Fibroblast of skin of right quadriceps (primary cell): ENCODE measurements at regions not wholly inside any gene's neighbourhood (a gene's known extent, or its start where the extent isn't known, plus 50 kb on each side); places are given as distances from the start of the nearest gene placed in this dataset.
A peak's percentile ranks its signal among the peaks of the same experiment; 100 is the strongest.

ENCODE experiments used
- DNase-seq: peaks from one replicate; pipeline ENCODE4 v3.0.0-alpha.2; 2013

DNA sequence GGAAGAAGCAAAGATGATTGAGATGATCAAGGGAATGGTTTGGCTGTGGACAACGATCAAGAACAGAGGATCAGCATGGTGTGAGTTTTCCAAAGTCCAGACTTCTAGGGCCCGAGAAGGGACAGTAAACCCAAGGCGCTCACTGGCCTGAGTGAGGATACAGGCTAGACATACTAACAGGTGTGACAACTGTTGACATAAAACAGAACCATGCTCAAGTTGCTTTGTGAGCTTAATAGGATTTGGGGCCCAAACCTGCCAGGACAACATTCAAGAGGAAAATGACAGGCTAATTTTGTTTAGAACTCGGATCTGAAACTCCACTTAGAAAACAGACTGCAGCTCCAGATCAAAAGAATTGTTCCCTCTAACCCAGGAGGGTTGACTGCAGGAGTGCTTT, 68.1 kb upstream of the ACKR3 start:
- DNase-seq: no peak

DNA sequence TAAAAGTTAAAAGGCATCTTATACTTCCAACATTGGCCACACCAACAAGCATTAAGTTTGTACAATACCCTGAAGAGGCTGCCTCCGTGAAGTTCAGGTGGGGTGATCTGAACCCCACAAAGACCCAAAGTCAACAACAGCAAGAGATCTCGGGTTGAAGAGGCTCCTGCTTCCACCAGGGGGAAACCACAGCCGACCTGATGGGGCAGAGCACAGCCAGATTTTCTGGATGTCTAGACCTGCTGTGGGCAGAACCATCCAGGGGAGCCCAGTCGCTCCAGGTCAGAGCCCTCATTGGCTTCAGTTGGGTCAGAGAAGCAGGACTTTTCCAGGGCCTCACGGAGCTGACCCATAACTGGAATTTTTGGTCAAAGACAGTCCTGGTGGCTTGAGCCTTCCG, 66.5 kb upstream of the ACKR3 start:
- no peak for DNase-seq

DNA sequence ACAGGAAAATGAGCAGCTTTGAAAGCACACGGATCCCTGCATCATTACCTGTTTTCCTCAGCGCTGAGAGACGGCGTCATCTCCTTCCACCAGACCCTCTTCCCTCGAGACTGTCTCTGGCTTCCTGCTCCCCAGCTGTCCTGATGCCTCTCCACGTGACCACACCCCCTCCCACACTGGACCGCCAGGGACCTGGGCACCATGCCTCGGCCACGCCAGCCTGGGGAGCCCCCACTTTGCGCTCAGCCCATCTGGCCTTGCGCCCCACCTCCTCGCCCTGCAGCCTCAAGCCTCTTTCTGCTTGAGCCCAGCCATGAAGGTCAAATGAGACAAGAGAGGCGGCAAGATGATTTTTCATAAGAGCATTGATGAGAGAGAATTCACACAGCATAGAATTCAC, 66.0 kb upstream of the ACKR3 start:
- no peak for DNase-seq

DNA sequence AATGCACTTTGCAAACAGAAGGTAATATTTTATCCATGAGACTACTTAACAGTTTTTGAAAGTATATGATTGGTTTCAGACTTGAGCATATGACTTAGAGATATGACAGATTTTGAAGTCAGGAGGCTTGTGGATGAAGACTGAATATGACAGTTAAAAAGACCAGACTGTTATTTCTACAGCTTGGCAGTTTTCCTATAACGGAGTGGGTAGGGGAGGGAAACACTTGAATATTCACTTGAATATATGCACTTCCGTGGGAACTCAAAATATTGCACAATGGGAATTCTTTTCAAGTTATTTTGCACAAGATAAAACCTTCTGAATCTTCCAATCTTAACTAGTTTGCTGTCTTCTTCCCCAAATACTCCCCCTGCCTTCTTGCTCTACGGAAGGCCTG, 64.6 kb upstream of the ACKR3 start:
- DNase-seq: no peak

DNA sequence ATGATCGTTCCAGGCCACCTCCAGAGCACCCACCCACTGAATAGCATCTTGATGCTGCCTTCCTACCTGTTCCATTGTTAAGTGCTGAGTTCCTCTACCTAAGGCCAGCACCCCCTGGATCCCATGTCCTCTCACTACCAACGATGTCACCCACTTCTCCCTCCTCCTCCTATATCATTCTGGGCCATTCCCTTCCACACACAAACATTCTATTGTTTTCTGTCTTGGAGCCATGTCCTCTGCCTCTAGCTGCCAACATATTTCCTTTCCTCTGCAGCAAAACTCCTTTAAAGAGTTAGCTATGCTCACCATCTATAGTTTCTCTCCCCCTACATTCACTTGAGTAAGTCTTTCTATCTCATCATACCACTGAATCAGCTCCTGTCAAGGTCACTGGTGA, 64.0 kb upstream of the ACKR3 start:
- no peak for DNase-seq

DNA sequence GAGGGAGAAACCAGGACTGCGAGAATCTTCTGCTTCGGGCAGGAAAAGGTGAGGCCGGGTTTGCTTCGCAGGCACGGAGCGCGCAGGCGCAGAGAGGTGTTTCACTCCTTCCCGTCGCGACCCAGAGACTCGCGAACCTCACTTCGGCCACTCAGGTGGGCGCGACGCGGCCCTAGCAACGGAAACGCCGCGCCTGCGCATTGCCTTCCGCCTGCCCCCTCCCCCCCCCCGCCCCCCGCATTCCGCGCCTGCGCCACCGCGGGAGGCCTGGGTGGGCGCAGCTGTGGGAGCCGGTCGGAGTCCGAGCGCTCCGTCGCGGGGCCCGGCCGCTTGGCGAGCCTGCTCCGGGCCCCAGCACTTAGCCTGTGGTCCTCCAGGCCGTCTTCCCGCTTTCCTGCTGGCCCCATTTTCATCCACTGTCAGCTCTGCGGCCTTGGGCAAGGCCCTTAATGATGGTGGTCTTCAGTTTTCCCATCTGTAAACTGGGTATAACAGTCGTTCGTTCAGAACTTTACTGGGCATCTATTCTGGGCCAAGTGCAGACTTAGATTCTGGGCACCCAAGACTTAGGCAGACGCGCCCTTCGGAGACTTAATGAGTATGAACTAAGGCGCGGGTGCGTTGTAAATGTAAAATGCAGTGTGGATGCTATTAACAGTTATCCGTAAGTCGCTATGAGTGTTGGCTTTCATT, 62.1 kb upstream of the ACKR3 start:
- peak; percentile 52 for DNase-seq

DNA sequence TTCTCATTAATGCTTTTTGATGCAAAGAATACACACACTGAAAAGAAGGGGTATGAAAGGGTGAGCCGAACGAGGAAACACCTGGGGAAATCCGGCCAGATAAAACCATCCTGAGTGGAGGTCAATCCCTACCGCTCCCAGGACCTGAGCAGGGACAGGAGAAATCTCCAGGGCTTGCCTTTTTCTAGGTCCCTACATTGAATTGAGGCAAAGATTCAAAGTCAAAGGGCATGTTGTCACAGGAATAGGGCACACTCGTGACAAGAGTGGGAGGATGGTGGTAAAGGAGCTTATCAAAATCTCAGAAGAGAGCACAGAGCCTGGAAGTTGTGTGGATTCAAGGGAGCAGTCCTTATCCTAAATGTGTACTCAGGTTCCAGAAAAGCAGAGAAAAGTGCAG, 61.2 kb upstream of the ACKR3 start:
- DNase-seq: no peak

DNA sequence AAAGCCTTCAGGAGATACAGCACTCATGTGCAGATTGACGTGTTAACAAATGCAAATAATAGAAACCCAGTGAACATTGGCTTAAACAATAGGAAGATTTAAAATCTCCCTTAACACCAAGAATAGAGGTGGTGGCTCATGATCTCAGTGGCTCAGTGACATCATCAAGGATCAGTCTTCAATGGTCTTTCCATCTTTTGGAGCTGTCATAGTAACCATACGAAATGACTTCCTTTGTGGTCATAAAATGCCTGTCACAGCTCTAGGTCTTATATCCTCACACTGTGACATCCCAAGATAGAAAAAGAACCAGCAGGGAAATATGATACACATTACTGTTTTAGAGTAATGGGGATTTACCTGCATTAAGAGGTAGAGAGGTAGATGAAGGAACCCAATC, 59.6 kb upstream of the ACKR3 start:
- DNase-seq: no peak

DNA sequence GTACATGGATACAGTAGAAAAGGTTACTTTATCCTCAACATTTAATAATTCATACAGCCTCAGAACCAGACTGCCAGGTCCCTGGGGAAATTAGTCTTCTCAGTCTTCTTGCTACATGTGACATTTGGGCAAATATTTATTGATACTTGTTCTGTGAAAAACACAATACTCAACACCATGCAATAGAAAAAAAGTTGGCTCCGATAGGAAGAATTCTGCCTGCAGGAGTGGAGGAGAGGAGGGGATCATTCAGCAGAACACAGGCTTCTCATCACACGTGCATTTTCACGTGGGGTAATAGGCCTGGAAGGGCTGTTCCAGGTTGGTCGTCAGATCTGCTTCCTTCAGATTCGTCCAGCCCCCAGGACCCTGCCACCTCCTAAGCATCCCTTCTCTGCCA, 58.4 kb upstream of the ACKR3 start:
- no peak for DNase-seq

DNA sequence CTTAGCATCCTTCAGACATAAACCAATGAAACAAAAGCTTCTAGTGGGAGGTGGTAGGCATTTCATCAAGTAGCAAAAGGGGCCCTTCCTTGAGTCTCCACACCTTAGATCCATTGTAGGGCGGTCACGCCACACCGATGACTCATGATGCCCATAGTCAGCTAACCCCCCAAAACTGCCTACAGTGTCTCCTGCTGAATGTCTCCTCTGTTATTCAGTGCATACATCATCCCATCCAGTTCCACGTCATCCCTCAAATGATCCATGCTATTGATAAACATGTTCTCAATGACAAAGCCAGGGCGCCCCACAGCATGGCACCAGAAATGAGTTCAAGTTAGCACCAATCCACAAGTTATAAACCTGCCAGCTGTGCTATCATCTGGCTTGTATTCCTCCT, 57.4 kb upstream of the ACKR3 start:
- no peak for DNase-seq

DNA sequence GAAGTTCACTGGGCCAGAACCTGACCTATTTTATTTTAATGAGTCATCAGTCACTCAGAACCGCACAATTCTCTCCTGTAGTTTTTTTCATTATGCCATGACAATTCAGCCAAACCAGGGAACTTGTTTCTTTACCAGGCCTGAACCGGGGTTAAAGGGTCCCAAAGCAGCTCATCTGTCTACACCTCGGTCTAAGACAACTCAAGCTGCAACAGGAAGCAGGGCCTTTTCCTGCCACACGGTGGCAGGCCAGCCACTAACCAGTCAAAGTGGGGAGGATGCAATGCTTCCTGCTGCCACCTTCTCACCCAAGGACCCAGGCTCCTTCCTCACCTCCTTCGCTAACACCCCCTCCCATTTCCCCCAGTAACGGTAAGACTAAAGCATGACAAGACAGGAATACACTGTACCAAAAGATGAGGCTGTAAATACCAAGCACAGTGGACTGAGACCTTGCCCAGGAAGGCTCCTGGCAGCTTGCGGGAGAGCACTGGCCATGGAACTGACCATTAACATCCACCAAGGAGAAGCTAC, 56.7 kb upstream of the ACKR3 start:
- peak; percentile 49 for DNase-seq

DNA sequence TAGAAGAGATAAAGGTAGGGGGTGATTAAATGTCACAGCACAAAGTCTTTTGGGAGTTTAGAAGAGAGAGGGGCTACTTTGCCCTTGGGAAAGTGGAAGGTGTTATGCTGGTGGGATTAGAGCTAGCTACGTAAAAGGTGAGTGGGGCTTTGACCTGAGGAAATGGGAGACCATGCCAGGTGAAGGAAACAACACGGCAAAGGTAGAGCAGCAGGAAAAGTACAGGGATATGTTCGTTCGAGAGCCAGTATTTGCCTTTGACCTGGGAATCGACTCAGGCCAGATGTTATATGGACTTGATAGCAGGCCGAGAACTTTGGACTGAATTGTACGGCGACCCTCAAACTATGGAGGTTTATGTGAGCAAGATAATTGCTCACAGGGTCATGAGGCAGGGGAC, 55.7 kb upstream of the ACKR3 start:
- DNase-seq: no peak

DNA sequence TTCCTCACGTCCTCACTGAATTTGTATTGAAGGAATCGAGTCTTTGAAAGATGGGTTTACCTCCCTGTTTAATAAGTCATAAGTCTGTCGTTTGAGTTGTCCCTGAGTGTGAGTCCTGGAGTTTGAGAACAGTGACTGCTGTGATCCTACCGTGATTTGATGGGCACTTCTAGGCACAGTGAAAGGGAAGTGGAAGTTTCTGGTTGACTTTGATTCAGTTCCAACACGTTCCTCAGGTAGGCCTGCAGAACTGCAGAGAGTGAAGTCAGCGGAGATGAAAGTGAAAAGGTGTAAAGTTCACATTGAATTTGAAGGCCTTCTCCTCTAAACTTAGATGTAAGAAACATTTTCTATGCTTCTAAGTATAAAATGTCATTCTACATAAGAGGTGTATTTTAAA, 52.9 kb upstream of the ACKR3 start:
- no peak for DNase-seq

DNA sequence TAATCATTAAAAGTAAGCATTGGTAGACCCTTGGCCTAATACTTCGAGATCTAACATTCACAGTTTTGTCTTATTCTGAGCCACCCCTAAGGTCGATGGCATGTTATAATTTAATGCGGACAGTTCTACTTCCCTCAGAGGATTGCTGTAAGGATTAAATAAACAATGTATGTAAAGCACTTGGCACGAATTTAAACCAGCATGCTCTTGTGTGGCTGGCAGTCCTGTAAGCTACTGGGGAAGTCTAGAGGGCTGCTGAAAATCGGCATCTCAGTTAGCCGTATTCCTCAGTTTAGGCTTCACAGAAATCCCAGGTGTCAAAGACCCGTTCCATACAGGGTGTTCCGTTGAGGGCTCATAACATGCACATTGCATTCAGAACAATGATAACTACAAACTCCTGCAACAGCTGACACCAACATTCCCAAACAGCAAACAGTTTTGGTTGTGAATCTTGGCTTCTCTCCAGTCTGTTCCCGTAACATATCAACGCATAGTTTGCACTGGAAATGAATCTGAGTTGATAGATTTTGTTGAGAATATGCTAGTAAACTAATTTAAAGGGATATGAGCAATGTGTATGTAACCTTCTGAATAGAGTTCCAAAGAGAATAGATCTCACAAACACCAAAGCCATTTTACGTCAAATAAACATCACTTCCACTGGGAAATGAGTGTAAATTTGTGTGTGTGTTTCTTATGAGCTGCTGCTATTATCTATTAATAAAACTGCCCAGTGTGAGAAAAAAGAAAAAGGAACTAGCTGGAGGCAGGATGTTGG, 52.2 kb upstream of the ACKR3 start:
- no peak for DNase-seq
